ENCODE measurements at regions not wholly inside any gene's neighbourhood (a gene's known extent, or its start where the extent isn't known, plus 50 kb on each side); places are given as distances from the start of the nearest gene placed in this dataset.

DNA sequence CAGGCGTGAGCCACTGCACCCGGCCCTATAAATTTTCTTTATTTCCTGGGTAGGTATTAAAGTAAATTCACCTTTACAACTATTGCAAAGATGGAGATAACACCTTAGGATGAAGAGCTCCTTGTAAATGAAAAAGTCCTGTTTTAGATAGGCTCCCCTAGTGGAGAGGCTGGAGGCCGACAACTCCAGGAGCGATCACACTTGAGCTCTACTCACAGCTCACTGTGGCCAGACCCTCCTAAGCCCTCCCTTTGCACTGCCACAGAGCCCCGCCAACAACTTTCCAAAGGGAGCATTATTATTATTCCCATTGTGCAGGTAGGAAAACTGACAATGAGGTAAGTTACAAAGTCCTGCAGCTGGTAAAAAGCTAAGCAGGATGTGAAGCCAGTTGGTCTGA is 139.1 kb upstream of the ERCC6L2 start:
- 0% methylated on average over 5 of the region's 5 CpGs for WGBS (ENCODE audit: insufficient coverage, low coverage, missing lambda C conversion rate)
- Histone ChIP-seq H2AFZ (ENCODE audit: low read depth, low read length) (no peak overlapping the region), H3K9me3 (replicated peaks; ENCODE audit: control insufficient read depth, insufficient read depth, low read depth, low read length) (no peaks in the 10 kb centered on the region), H3K4me3 (no peak overlapping the region), H3K27ac (ENCODE audit: extremely low read depth, low read depth, low read length) (no peak overlapping the region), H3K4me1 (replicated peaks in 1 of 2; ENCODE audit: control insufficient read depth in 2 of 2, insufficient read depth in 2 of 2, low read length in 2 of 2) (no peaks in the 10 kb centered on the region), H3K9ac (ENCODE audit: insufficient read depth in 1 of 2, low read depth in 2 of 2, low read length in 2 of 2) (no peak overlapping the region), H3K4me2 (ENCODE audit: insufficient read depth, low read length) (no peak overlapping the region), H3K79me2 (ENCODE audit: control insufficient read depth, insufficient read depth, low read length) (no peaks in the 10 kb centered on the region), H3K36me3 (ENCODE audit: control insufficient read depth, insufficient read depth, low read length) (no peaks in the 10 kb centered on the region), H4K20me1 (replicated peaks; ENCODE audit: control insufficient read depth, insufficient read depth, low read length) (no peaks in the 10 kb centered on the region), H3K27me3 (ENCODE audit: control insufficient read depth in 2 of 2, insufficient read depth in 2 of 2, low read length in 2 of 2) (peaks cover 13 to 33% of the 10 kb centered on the region in 2 experiments; a peak in 4 of 5 replicates), H3K9me1 (ENCODE audit: control insufficient read depth, insufficient read depth, low read length) (no peaks in the 10 kb centered on the region)
- FAIRE-seq = no peak
- no TSS peak for BruUV-seq (replicated peaks)
- in situ Hi-C loops (cut with MboI) (no loop called here), intact Hi-C loops (cut with micrococcal nuclease) (no loop called here)
- CTCF ChIA-PET (ENCODE audit: low intra/inter-chr PET ratio) = no interaction called here
- DNase-seq (ENCODE audit: extremely low read depth in 1 of 4, low spot score in 3 of 4) = peak; percentile 13 to 51 (median 30)
- peak; percentile 87 for ATAC-seq
- TF ChIP-seq, protein P1, sequence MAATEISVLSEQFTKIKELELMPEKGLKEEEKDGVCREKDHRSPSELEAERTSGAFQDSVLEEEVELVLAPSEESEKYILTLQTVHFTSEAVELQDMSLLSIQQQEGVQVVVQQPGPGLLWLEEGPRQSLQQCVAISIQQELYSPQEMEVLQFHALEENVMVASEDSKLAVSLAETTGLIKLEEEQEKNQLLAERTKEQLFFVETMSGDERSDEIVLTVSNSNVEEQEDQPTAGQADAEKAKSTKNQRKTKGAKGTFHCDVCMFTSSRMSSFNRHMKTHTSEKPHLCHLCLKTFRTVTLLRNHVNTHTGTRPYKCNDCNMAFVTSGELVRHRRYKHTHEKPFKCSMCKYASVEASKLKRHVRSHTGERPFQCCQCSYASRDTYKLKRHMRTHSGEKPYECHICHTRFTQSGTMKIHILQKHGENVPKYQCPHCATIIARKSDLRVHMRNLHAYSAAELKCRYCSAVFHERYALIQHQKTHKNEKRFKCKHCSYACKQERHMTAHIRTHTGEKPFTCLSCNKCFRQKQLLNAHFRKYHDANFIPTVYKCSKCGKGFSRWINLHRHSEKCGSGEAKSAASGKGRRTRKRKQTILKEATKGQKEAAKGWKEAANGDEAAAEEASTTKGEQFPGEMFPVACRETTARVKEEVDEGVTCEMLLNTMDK (IDR thresholded peaks at IDR 0.05; ENCODE audit: borderline replicate concordance, insufficient read depth, low read depth, low read length, poor library complexity, severe bottlenecking) = peak; percentile 33
- TF ChIP-seq PHF8 (IDR thresholded peaks at IDR 0.05; ENCODE audit: borderline replicate concordance, low read length) = no peak
- TF ChIP-seq, protein P2, sequence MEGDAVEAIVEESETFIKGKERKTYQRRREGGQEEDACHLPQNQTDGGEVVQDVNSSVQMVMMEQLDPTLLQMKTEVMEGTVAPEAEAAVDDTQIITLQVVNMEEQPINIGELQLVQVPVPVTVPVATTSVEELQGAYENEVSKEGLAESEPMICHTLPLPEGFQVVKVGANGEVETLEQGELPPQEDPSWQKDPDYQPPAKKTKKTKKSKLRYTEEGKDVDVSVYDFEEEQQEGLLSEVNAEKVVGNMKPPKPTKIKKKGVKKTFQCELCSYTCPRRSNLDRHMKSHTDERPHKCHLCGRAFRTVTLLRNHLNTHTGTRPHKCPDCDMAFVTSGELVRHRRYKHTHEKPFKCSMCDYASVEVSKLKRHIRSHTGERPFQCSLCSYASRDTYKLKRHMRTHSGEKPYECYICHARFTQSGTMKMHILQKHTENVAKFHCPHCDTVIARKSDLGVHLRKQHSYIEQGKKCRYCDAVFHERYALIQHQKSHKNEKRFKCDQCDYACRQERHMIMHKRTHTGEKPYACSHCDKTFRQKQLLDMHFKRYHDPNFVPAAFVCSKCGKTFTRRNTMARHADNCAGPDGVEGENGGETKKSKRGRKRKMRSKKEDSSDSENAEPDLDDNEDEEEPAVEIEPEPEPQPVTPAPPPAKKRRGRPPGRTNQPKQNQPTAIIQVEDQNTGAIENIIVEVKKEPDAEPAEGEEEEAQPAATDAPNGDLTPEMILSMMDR (IDR thresholded peaks at IDR 0.05 in 2 of 3, conservative IDR thresholded peaks at IDR 0.05 in 1 of 3; ENCODE audit: insufficient read depth in 2 of 3, low read depth in 1 of 3, low read length in 3 of 3) = peak; percentile 44 to 58 (median 46); a peak in 5 of 6 replicates
- TF ChIP-seq, protein P3, sequence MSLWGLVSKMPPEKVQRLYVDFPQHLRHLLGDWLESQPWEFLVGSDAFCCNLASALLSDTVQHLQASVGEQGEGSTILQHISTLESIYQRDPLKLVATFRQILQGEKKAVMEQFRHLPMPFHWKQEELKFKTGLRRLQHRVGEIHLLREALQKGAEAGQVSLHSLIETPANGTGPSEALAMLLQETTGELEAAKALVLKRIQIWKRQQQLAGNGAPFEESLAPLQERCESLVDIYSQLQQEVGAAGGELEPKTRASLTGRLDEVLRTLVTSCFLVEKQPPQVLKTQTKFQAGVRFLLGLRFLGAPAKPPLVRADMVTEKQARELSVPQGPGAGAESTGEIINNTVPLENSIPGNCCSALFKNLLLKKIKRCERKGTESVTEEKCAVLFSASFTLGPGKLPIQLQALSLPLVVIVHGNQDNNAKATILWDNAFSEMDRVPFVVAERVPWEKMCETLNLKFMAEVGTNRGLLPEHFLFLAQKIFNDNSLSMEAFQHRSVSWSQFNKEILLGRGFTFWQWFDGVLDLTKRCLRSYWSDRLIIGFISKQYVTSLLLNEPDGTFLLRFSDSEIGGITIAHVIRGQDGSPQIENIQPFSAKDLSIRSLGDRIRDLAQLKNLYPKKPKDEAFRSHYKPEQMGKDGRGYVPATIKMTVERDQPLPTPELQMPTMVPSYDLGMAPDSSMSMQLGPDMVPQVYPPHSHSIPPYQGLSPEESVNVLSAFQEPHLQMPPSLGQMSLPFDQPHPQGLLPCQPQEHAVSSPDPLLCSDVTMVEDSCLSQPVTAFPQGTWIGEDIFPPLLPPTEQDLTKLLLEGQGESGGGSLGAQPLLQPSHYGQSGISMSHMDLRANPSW (CRISPR knock-in tag; IDR thresholded peaks at IDR 0.05) = no peak
- no peak for TF ChIP-seq POLR2B (IDR thresholded peaks at IDR 0.05; ENCODE audit: low read depth, partially characterized antibody)
- POLR2A ChIA-PET = interaction anchor here (0.6 to 0.9 kb wide), 2 partner anchors 24 to 349 kb away, joined by 3 read pairs; no protein-coding TSS in a partner anchor

All from K562 (cell line).